ENCODE measurements at regions not wholly inside any gene's neighbourhood (a gene's known extent, or its start where the extent isn't known, plus 50 kb on each side); places are given as distances from the start of the nearest gene placed in this dataset.
"Not testable (repeated sequence)": the region's sequence is repeated elsewhere in the genome, so short reads cannot be mapped to it uniquely, and the experiment has no call there.

DNA sequence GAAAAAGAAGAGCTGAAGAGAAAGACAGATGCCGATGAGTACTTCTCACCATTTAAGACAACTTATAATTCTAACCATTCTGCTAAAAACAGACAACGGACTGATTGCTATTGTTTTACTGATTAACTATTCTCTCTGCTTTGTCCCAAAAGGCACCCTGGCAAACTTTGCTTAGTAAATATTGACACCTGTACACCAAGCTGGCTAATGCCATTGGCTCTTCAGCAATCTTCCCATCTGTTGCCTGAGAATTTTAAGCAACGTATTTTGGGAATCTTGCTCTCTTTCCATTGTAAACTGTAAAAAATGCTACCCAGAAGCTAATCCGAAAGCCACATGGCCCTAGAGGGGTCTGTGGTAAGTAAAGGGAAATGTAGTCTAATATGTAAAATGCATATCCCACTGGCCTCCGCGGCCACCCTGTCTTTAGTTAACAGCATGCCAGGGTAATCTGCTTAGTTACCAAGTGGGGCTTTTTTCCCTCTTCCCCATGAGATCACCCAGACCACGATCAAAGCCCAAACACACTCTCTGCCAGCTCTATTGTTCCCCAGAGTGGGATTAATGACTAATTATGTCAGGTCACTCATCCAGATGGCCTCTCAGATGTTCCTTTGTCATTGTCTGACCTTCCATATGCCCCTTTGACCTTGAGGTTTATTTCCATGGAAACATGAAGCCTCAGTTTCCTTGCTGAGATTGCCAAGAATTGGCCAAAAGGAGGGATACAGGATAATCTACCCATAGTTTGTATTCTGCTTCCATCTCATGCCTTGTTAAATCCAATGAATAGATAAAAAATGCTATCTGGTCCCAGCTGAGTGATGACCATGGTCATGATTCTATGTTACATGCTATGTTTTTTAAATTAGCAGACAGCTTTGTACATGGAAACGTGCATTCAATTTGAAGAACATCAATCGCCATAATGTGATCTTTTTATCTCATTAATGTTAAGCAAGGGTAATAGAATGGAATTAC, 216.4 kb upstream of the MCHR2 start:
- CTCF ChIA-PET: no interaction called here
- no peaks in the 10 kb centered on the region for H3K4me1 Mint-ChIP-seq (ENCODE audit: low read depth)
- no peaks in the 10 kb centered on the region for H3K27me3 Mint-ChIP-seq (ENCODE audit: low read depth)
- no peaks in the 10 kb centered on the region for H3K36me3 Mint-ChIP-seq (ENCODE audit: low read depth)
- H3K9me3 Mint-ChIP-seq: no peaks in the 10 kb centered on the region
- H3K27ac Mint-ChIP-seq: no peak overlapping the region
- no peak overlapping the region for H3K4me3 Mint-ChIP-seq
- DNase-seq: no peak
- intact Hi-C loops (cut with micrococcal nuclease): no loop called here

DNA sequence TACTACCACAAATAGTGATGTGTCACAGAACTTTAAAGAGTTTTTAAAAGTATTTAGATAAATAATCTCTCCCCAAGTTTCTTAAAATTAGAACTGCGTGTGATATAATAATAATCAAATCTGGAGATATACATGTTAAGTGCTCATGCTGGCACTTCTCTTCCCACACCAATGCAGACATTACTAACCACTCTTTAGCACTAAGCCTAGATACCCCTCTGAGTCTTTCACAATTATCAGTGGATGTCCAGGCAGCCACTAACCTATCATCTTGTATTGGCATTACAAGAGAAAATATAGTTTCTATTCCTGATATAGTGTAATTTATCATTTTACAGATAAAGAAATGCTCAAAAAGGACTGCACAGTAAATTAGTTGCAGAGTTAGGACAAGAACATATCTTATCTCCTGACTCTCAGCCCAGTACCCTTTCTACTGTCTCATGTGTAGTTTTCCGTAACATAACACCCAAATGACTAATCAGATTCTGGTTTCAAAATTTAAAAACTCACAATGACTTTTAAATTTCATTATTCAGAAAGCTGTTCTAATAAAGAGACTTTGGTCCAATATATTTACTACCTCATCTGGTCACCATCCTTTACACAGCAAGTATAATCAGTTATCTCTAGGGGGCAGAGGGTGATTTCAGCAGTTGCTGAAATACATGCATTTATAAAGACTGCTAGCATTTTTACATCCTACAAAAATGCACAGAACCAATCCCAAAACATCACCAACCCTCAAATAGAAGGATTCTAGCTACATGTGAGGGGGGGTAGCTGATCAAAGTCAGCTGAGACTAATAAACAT, 215.5 kb upstream of the MCHR2 start:
- Mint-ChIP-seq H3K36me3 (ENCODE audit: low read depth) (no peaks in the 10 kb centered on the region), H3K27ac (no peak overlapping the region), H3K9me3 (no peaks in the 10 kb centered on the region), H3K27me3 (ENCODE audit: low read depth) (no peaks in the 10 kb centered on the region), H3K4me3 (no peak overlapping the region), H3K4me1 (ENCODE audit: low read depth) (no peaks in the 10 kb centered on the region)
- intact Hi-C loops (cut with micrococcal nuclease): no loop called here
- DNase-seq: no peak
- CTCF ChIA-PET: no interaction called here

DNA sequence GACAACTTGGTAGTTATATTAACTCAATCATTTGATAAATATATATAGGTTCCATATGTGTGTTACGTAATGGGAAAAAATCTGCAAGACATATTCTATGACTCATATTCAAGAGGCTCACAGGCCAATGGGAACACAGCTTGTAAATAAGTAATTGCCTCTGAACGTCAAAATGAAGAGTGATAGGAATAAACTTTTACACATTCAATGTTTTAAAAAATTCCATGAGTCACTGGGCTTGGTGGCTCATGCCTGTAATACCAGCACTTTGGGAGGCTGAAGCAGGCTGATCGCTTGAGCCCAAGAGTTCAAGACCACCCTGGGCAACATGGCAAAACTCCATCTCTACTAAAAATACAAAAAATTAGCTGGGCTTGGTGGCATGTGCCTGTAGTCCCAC, 209.4 kb upstream of the MCHR2 start:
- Mint-ChIP-seq H3K9me3 (peaks cover 3% of the 10 kb centered on the region), H3K27me3 (ENCODE audit: low read depth) (no peaks in the 10 kb centered on the region), H3K4me3 (no peak overlapping the region), H3K27ac (no peak overlapping the region), H3K36me3 (ENCODE audit: low read depth) (no peaks in the 10 kb centered on the region), H3K4me1 (ENCODE audit: low read depth) (no peaks in the 10 kb centered on the region)
- CTCF ChIA-PET: no interaction called here
- DNase-seq: no peak
- intact Hi-C loops (cut with micrococcal nuclease): no loop called here

DNA sequence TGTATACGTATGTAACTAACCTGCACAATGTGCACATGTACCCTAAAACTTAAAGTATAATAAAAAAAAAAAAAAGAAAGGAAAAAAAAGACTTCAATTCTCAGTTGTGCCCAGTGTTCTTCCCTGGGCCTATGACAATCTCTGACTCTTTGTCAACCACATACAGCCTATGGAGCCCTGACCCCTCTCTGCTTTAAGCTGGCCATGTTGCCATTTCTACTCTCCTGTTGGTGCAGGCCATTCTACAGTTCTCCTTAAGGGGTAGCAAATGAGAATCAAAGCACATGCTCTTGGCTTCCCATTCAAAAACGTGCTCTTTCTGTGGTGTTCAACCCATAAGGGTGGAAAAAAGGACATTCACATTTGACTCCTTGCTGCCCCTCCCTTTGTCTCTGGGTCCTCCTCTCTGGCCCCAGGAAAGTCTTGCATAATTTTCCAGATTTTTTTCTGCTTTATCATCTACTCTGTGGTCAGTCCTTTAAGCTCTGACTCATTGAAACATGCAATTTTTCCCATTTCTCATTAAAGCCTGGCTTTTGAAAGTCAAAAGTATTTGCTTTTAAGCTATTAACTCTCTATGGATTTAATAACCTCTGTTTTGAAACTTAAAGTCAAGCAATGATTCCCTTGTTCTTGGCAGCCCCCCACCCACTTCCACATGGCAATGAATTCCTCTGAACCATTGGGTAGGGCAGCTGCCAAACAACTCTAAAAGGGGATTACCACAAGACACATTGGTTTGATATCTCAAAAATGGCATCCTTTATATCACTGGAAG, 208.6 kb upstream of the MCHR2 start:
- intact Hi-C loops (cut with micrococcal nuclease): no loop called here
- CTCF ChIA-PET: no interaction called here
- no peaks in the 10 kb centered on the region for H3K27me3 Mint-ChIP-seq (ENCODE audit: low read depth)
- H3K27ac Mint-ChIP-seq: no peak overlapping the region
- H3K4me1 Mint-ChIP-seq (ENCODE audit: low read depth): no peaks in the 10 kb centered on the region
- H3K9me3 Mint-ChIP-seq: peaks cover 3% of the 10 kb centered on the region
- no peaks in the 10 kb centered on the region for H3K36me3 Mint-ChIP-seq (ENCODE audit: low read depth)
- H3K4me3 Mint-ChIP-seq: no peak overlapping the region
- no peak for DNase-seq

DNA sequence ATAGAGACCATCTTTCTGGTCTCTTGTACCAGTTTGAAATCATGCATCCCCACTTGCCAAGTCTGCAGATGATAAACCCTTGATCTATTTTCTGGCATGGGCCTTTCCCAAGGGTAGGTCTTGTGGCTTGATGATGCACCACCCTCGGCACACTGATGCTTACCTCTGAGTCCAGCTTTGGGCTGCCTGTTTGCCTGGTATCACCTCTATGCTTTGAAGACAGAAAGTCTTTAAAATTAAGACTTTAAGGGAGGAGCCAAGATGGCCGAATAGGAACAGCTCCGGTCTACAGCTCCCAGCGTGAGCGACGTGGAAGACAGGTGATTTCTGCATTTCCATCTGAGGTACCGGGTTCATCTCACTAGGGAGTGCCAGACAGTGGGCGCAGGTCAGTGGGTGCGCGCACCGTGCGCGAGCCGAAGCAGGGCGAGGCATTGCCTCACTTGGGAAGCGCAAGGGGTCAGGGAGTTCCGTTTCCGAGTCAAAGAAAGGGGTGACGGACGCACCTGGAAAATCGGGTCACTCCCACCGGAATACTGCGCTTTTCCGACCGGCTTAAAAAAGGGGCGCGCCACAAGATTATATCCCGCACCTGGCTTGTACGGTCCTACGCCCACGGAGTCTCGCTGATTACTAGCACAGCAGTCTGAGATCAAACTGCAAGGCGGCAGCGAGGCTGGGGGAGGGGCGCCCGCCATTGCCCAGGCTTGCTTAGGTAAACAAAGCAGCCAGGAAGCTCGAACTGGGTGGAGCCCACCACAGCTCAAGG, 202.4 kb upstream of the MCHR2 start:
- intact Hi-C loops (cut with micrococcal nuclease); CTCF ChIA-PET; H3K36me3 Mint-ChIP-seq (ENCODE audit: low read depth); H3K27ac Mint-ChIP-seq; H3K4me3 Mint-ChIP-seq; H3K4me1 Mint-ChIP-seq (ENCODE audit: low read depth); DNase-seq; H3K27me3 Mint-ChIP-seq (ENCODE audit: low read depth); H3K9me3 Mint-ChIP-seq: not testable (repeated sequence)

DNA sequence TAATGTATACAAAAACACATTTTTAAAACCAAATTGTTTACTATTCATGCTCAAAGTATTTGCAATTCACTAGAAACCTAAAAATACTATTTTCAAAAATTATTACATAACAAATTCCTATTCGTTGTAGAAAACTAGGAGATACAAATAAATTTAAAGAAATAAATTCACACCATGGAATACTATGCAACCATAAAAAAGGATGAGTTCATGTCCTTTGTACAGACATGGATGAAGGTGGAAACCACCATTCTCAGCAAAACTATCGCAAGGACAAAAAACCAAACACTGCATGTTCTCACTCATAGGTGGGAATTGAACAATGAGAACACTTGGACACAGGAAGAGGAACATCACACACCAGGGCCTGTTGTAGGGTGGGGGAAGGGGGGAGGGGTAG, 201.2 kb upstream of the MCHR2 start:
- H3K27me3 Mint-ChIP-seq (ENCODE audit: low read depth); H3K4me3 Mint-ChIP-seq; H3K36me3 Mint-ChIP-seq (ENCODE audit: low read depth); DNase-seq; H3K27ac Mint-ChIP-seq; intact Hi-C loops (cut with micrococcal nuclease); H3K4me1 Mint-ChIP-seq (ENCODE audit: low read depth); H3K9me3 Mint-ChIP-seq; CTCF ChIA-PET: not testable (repeated sequence)

DNA sequence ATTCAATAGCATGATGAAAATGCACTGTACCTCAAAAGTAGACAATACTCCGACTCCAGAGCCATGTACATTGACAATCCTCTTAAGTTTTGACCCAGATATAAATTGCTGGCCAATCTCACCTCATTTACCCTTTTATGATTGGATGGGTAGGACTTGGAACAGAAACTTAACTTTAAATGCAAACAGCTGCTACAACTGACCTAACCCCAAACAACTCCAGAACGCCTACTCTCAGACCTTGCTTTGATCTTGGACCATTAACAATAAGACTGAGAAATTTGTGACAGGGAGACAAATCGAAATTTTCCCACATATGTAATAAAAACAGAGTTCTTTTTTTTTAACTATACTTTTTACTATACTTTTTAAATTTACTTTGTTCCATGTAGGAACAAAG, 200.5 kb upstream of the MCHR2 start:
- Mint-ChIP-seq H3K4me1 (ENCODE audit: low read depth) (no peaks in the 10 kb centered on the region), H3K9me3 (no peaks in the 10 kb centered on the region), H3K36me3 (ENCODE audit: low read depth) (no peaks in the 10 kb centered on the region), H3K27ac (no peak overlapping the region), H3K27me3 (ENCODE audit: low read depth) (no peaks in the 10 kb centered on the region), H3K4me3 (no peak overlapping the region)
- intact Hi-C loops (cut with micrococcal nuclease): no loop called here
- CTCF ChIA-PET: no interaction called here
- no peak for DNase-seq

DNA sequence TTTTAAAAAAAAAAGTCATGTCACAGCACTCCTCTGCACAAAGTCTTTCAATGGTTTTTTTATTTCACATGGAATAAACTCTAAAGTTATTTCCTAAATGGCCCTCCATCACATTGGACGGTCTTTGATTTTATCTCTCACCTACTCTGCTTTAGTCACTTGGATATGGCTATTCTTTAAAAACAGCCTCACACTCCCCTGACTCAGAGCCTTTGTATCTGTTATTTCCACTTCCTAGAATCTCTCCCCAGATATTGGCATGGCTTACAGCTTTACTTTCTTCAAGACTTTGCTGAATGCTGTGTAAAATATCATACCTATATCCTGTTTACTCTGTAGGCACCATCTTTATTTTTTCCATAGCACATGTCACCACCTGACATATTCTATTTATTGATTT, 194.7 kb upstream of the MCHR2 start:
- no peaks in the 10 kb centered on the region for H3K36me3 Mint-ChIP-seq (ENCODE audit: low read depth)
- CTCF ChIA-PET: no interaction called here
- no peak overlapping the region for H3K4me3 Mint-ChIP-seq
- peaks cover 6% of the 10 kb centered on the region for H3K27me3 Mint-ChIP-seq (ENCODE audit: low read depth)
- intact Hi-C loops (cut with micrococcal nuclease): no loop called here
- H3K27ac Mint-ChIP-seq: no peak overlapping the region
- DNase-seq: no peak
- no peaks in the 10 kb centered on the region for H3K9me3 Mint-ChIP-seq
- no peaks in the 10 kb centered on the region for H3K4me1 Mint-ChIP-seq (ENCODE audit: low read depth)

DNA sequence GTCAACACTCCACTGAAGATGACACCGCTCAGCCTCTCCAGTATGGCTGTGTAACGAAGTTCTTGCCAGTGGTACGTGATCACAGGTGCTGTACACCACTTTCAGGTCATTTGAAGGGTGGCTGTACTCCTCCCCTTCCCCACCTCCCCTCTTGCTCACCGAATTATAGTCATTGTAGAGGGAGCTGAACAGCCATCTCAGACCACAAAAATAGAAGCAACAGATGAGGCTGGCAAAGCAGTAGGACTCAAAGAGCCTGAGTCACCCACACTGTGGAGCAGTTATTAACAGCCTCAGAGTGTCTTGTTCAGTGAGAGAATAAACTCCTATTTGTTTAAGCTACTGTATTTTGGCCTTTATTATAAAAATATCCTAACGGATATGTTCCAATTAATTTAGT, 192.5 kb upstream of the MCHR2 start:
- no peak overlapping the region for H3K4me3 Mint-ChIP-seq
- CTCF ChIA-PET: no interaction called here
- no peaks in the 10 kb centered on the region for H3K9me3 Mint-ChIP-seq
- peaks cover 6% of the 10 kb centered on the region for H3K27me3 Mint-ChIP-seq (ENCODE audit: low read depth)
- intact Hi-C loops (cut with micrococcal nuclease): no loop called here
- no peaks in the 10 kb centered on the region for H3K4me1 Mint-ChIP-seq (ENCODE audit: low read depth)
- H3K27ac Mint-ChIP-seq: no peak overlapping the region
- no peak for DNase-seq
- H3K36me3 Mint-ChIP-seq (ENCODE audit: low read depth): no peaks in the 10 kb centered on the region

DNA sequence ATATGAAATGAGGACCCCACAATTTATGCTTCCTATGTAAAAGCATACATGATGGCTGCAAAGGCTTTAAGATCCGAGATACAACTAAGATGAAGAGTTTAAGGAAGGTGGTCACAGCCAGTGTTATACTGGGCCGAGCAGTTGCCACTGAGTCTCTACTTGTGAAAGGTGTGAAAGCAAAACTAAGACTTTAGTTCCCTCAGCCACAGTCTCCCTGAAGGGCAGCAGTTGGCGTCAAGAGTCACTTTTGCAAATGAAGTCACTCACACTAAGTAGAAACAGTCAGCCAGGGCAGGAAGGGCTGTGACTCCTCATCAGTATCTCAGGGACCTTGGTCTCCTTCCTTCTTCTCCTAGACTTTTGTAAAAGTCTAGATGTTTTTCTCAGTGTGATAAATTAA, 191.6 kb upstream of the MCHR2 start:
- Mint-ChIP-seq H3K4me1 (ENCODE audit: low read depth) (no peaks in the 10 kb centered on the region), H3K4me3 (no peak overlapping the region), H3K9me3 (no peaks in the 10 kb centered on the region), H3K36me3 (ENCODE audit: low read depth) (no peaks in the 10 kb centered on the region), H3K27ac (no peak overlapping the region), H3K27me3 (ENCODE audit: low read depth) (peaks cover 6% of the 10 kb centered on the region)
- intact Hi-C loops (cut with micrococcal nuclease): no loop called here
- no peak for DNase-seq
- CTCF ChIA-PET: no interaction called here

DNA sequence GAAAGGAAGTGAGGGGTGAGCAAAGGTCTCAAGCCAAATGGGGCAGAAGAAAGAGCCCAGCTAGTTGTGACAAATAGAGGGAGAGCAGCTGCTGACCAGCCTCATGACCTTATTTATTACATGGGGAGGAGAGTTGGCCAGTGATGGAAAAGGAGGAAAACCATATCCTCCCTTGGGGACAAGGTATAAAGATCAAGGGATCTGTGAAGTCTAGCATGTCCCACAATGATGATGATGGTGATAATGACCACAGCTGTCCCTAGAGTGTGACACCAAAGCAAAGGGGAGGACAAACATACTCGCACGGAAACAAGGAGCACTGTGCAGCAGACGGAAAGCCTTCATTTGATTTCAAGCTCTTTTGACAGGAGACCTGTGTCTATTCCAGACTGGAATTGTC, 190.4 kb upstream of the MCHR2 start:
- DNase-seq: no peak
- CTCF ChIA-PET: no interaction called here
- H3K4me3 Mint-ChIP-seq: no peak overlapping the region
- peaks cover 6% of the 10 kb centered on the region for H3K27me3 Mint-ChIP-seq (ENCODE audit: low read depth)
- intact Hi-C loops (cut with micrococcal nuclease): no loop called here
- no peaks in the 10 kb centered on the region for H3K9me3 Mint-ChIP-seq
- H3K36me3 Mint-ChIP-seq (ENCODE audit: low read depth): no peaks in the 10 kb centered on the region
- no peak overlapping the region for H3K27ac Mint-ChIP-seq
- H3K4me1 Mint-ChIP-seq (ENCODE audit: low read depth): no peaks in the 10 kb centered on the region

DNA sequence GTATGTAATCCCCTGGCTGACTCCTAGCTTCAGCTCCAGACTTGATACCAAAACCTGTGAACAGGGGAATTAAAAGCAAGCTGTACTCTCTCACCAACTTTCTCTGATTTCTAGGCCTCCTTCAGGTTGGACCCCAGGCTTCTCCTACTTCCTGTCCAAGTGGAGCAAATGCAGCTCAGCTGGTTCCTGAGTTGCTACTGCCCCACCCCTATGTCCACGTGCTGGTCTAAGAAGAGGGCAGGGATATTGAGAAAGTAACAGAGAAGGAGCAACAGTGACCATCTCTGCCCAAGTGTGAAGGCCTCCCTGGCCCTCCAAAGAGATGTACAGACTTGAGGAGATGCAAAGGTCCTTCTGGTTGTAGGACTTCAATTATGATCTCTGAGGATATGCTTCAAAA, 188.3 kb upstream of the MCHR2 start:
- Mint-ChIP-seq H3K9me3 (no peaks in the 10 kb centered on the region), H3K4me3 (no peak overlapping the region), H3K27me3 (ENCODE audit: low read depth) (peaks cover 1% of the 10 kb centered on the region), H3K27ac (no peak overlapping the region), H3K4me1 (ENCODE audit: low read depth) (no peaks in the 10 kb centered on the region), H3K36me3 (ENCODE audit: low read depth) (no peaks in the 10 kb centered on the region)
- CTCF ChIA-PET: no interaction called here
- DNase-seq: no peak
- intact Hi-C loops (cut with micrococcal nuclease): no loop called here

All from activated naive CD4-positive, alpha-beta T cell treated with anti-CD3 and anti-CD28 coated beads for 36 hours (primary cell).